ENCODE measurements at regions not wholly inside any gene's neighbourhood (a gene's known extent, or its start where the extent isn't known, plus 50 kb on each side); places are given as distances from the start of the nearest gene placed in this dataset.

- Mint-ChIP-seq H3K4me1 (peaks cover 12 to 42% (median 28%) of the 10 kb centered on the region in 7 donors), H3K36me3 (no peaks in the 10 kb centered on the region), H3K27me3 (peaks cover 0 to 57% (median 0%) of the 10 kb centered on the region in 5 donors), H3K4me3 (no peak overlapping the region), H3K27ac (no peak overlapping the region), H3K9me3 (peaks cover 0 to 2% (median 0%) of the 10 kb centered on the region in 11 donors)
- no peak overlapping the region for H3K27ac ChIP-seq (ENCODE audit: low read depth, low read length)
- no peaks in the 10 kb centered on the region for H3K9me3 ChIP-seq (ENCODE audit: control insufficient read depth in 2 of 3, low read length in 3 of 3)
- H3K4me1 ChIP-seq (ENCODE audit: control insufficient read depth in 2 of 2, insufficient read depth in 2 of 2, low read length in 2 of 2): peaks cover 17 to 20% of the 10 kb centered on the region in 2 donors
- ChIA-PET CTCF (no interaction called here), POLR2A (interaction anchor here (0.7 to 1.4 kb wide), 3 partner anchors 8 to 227 kb away, joined by 3 to 5 read pairs (median 3); no protein-coding TSS in a partner anchor)
- H3K36me3 ChIP-seq (ENCODE audit: control insufficient read depth in 2 of 3, insufficient read depth in 3 of 3, low read length in 3 of 3): no peaks in the 10 kb centered on the region
- no peak overlapping the region for H3K4me3 ChIP-seq (ENCODE audit: low read length)
- ATAC-seq: no peak
- peaks cover 0 to 9% of the 10 kb centered on the region in 2 donors for H3K27me3 ChIP-seq (ENCODE audit: control insufficient read depth in 2 of 2, insufficient read depth in 2 of 2, low read length in 2 of 2)
- intact Hi-C loops (cut with micrococcal nuclease): loop anchor here (5.0 to 10.0 kb wide), 3 partner anchors 145 to 708 kb away; partner anchors contain the start of gene TRIB2 (in 1 of the 2)
- DNase-seq: no peak
Measured at GRCh38 chr2:12006850-12007249, 260.4 kb downstream of the LPIN1 start.

DNA sequence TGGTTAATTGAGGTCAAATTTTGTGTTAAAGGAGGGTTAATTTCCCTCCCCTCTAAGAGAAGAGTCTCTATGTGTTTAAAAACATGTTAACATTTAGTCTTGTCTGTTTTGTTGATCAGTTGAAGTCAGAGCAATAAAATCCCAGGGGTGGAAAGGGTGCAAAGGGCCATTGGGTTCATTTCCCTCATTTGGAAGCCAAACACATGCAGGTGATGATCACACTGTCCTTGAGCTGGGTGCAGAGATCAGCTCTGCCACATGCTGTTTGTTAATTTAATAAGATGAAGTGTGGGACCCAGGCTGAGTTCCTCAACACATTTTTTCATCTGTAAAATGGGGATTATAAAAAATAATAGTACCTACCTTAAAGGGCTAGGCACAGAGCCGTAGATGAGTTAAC, 260.9 kb downstream of the LPIN1 start:
- Mint-ChIP-seq H3K9me3 (peaks cover 0 to 1% (median 0%) of the 10 kb centered on the region in 11 donors), H3K4me1 (peaks cover 11 to 38% (median 28%) of the 10 kb centered on the region in 7 donors), H3K27me3 (peaks cover 0 to 55% (median 0%) of the 10 kb centered on the region in 5 donors), H3K36me3 (no peaks in the 10 kb centered on the region), H3K4me3 (no peak overlapping the region), H3K27ac (peak overlapping the region in 1 of 9 donors; percentile 4)
- Histone ChIP-seq H3K4me3 (ENCODE audit: low read length) (no peak overlapping the region), H3K9me3 (ENCODE audit: control insufficient read depth in 2 of 3, low read length in 3 of 3) (no peaks in the 10 kb centered on the region), H3K27ac (ENCODE audit: low read depth, low read length) (no peak overlapping the region), H3K4me1 (ENCODE audit: control insufficient read depth in 2 of 2, insufficient read depth in 2 of 2, low read length in 2 of 2) (peaks cover 17 to 20% of the 10 kb centered on the region in 2 donors), H3K27me3 (ENCODE audit: control insufficient read depth in 2 of 2, insufficient read depth in 2 of 2, low read length in 2 of 2) (peaks cover 0 to 9% of the 10 kb centered on the region in 2 donors), H3K36me3 (ENCODE audit: control insufficient read depth in 2 of 3, insufficient read depth in 3 of 3, low read length in 3 of 3) (no peaks in the 10 kb centered on the region)
- intact Hi-C loops (cut with micrococcal nuclease): loop anchor here (5.0 to 10.0 kb wide), 3 partner anchors 145 to 708 kb away; partner anchors contain the start of gene TRIB2 (in 1 of the 2)
- ChIA-PET CTCF (no interaction called here), POLR2A (interaction anchor here (0.7 kb wide), 1 partner anchor 25 kb away, joined by 3 read pairs; no protein-coding TSS in a partner anchor)
- DNase-seq (no peak), ATAC-seq (no peak)

DNA sequence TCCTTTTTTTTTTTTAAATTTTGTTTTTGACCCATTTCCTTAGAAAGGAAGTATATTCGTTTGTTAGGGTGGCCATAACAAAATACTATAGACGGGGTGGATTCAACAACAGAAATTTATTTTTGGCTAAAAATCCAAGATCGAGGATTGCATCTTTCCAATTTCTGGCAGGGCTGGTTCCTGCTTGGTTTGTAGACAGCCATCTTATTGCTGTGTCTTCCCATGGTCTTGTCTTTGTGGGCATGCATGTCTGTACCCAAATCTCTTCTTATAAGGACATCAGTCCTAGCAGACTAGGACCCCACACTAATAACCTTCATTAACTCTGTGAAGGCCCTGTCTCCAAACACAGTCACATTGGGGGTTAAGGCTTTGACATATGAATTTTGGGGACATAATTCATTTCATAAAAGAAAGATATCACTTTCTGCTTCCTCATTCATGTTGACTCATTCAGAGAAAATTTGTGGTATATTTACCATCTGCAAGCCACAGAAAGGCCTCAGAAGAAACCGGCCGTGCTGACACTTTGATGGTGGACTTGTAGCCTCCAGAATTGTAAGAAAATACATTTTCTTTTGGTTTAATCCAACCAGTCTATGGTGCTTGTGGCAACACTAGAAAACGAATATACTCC, 262.1 kb downstream of the LPIN1 start:
- no peaks in the 10 kb centered on the region for H3K36me3 Mint-ChIP-seq
- DNase-seq (no peak), ATAC-seq (no peak)
- Histone ChIP-seq H3K4me1 (ENCODE audit: control insufficient read depth in 2 of 2, insufficient read depth in 2 of 2, low read length in 2 of 2) (peaks cover 17 to 20% of the 10 kb centered on the region in 2 donors), H3K27me3 (ENCODE audit: control insufficient read depth in 2 of 2, insufficient read depth in 2 of 2, low read length in 2 of 2) (peaks cover 0 to 5% of the 10 kb centered on the region in 2 donors), H3K27ac (ENCODE audit: low read depth, low read length) (no peak overlapping the region), H3K36me3 (ENCODE audit: control insufficient read depth in 2 of 3, insufficient read depth in 3 of 3, low read length in 3 of 3) (no peaks in the 10 kb centered on the region), H3K9me3 (ENCODE audit: control insufficient read depth in 2 of 3, low read length in 3 of 3) (no peaks in the 10 kb centered on the region), H3K4me3 (ENCODE audit: low read length) (no peak overlapping the region)
- peaks cover 12 to 37% (median 28%) of the 10 kb centered on the region in 7 donors for H3K4me1 Mint-ChIP-seq
- H3K9me3 Mint-ChIP-seq: peaks cover 0 to 2% (median 0%) of the 10 kb centered on the region in 11 donors
- H3K4me3 Mint-ChIP-seq: no peak overlapping the region
- CTCF ChIA-PET: interaction anchor here (0.6 kb wide), 1 partner anchor 23 kb away, joined by 4 read pairs; no protein-coding TSS in a partner anchor
- intact Hi-C loops (cut with micrococcal nuclease): loop anchor here (5.0 to 10.0 kb wide), 3 partner anchors 144 to 706 kb away; partner anchors contain the start of gene TRIB2 (in 1 of the 2)
- H3K27me3 Mint-ChIP-seq: peaks cover 0 to 50% (median 0%) of the 10 kb centered on the region in 5 donors
- POLR2A ChIA-PET: no interaction called here
- no peak overlapping the region for H3K27ac Mint-ChIP-seq

DNA sequence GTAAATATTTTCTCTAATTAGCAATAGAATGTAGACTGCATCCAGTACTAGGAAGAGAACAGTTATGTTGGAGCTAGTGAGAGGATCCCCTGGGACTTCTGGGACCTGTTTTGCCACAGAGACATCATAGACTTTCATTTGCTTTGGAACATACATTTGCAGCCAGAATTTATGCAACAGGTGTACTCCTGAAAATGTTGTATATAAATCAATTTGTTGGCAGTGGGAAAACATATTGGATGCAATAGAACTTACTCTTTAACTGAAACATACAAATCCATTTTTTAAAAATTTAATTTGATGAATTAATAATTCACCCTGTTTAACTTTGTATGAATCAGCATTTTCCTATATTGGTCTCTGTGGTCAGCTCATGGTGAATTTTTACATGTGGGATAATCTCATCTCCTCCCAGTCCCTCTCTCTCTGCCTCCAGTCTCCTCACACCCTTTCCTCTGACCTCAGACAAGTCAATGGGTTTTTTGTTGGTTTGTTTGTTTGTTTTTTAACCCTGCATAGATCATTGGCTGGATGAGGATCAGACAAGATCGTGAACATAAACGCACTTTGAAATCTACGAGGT, 263.0 kb downstream of the LPIN1 start:
- Mint-ChIP-seq H3K27me3 (peaks cover 0 to 52% (median 0%) of the 10 kb centered on the region in 5 donors), H3K27ac (peak overlapping the region in 1 of 9 donors; percentile 26), H3K36me3 (no peaks in the 10 kb centered on the region), H3K4me1 (peaks cover 10 to 38% (median 28%) of the 10 kb centered on the region in 7 donors), H3K9me3 (peaks cover 0 to 4% (median 0%) of the 10 kb centered on the region in 11 donors), H3K4me3 (no peak overlapping the region)
- Histone ChIP-seq H3K4me1 (ENCODE audit: control insufficient read depth in 2 of 2, insufficient read depth in 2 of 2, low read length in 2 of 2) (peaks cover 17 to 20% of the 10 kb centered on the region in 2 donors), H3K4me3 (ENCODE audit: low read length) (no peak overlapping the region), H3K27ac (ENCODE audit: low read depth, low read length) (no peak overlapping the region), H3K36me3 (ENCODE audit: control insufficient read depth in 2 of 3, insufficient read depth in 3 of 3, low read length in 3 of 3) (no peaks in the 10 kb centered on the region), H3K27me3 (ENCODE audit: control insufficient read depth in 2 of 2, insufficient read depth in 2 of 2, low read length in 2 of 2) (peaks cover 0 to 5% of the 10 kb centered on the region in 2 donors), H3K9me3 (ENCODE audit: control insufficient read depth in 2 of 3, low read length in 3 of 3) (no peaks in the 10 kb centered on the region)
- POLR2A ChIA-PET: no interaction called here
- DNase-seq: no peak
- no peak for ATAC-seq
- CTCF ChIA-PET: interaction anchor here (1.5 kb wide), 1 partner anchor 9 kb away, joined by 3 read pairs; no protein-coding TSS in a partner anchor
- intact Hi-C loops (cut with micrococcal nuclease): loop anchor here (5.0 to 10.0 kb wide), 3 partner anchors 143 to 705 kb away; partner anchors contain the start of gene TRIB2 (in 1 of the 2)

GRCh38 chr2:12010059-12010458, 263.6 kb downstream of the LPIN1 start:
- Mint-ChIP-seq H3K36me3 (no peaks in the 10 kb centered on the region), H3K27ac (no peak overlapping the region), H3K27me3 (peaks cover 0 to 50% (median 0%) of the 10 kb centered on the region in 5 donors), H3K9me3 (peaks cover 0 to 4% (median 0%) of the 10 kb centered on the region in 11 donors), H3K4me3 (no peak overlapping the region), H3K4me1 (peaks cover 10 to 31% (median 22%) of the 10 kb centered on the region in 7 donors)
- intact Hi-C loops (cut with micrococcal nuclease): no loop called here
- H3K27me3 ChIP-seq (ENCODE audit: control insufficient read depth in 2 of 2, insufficient read depth in 2 of 2, low read length in 2 of 2): peaks cover 0 to 5% of the 10 kb centered on the region in 2 donors
- H3K4me3 ChIP-seq (ENCODE audit: low read length): no peak overlapping the region
- ChIA-PET CTCF (interaction anchor here (0.6 to 1.5 kb wide), 2 partner anchors 10 to 491 kb away, joined by 3 to 4 read pairs; no protein-coding TSS in a partner anchor), POLR2A (interaction anchor here (0.7 to 0.8 kb wide), 2 partner anchors 11 to 706 kb away, joined by 3 read pairs; no protein-coding TSS in a partner anchor)
- no peak overlapping the region for H3K27ac ChIP-seq (ENCODE audit: low read depth, low read length)
- ATAC-seq (no peak), DNase-seq (no peak)
- no peaks in the 10 kb centered on the region for H3K36me3 ChIP-seq (ENCODE audit: control insufficient read depth in 2 of 3, insufficient read depth in 3 of 3, low read length in 3 of 3)
- H3K9me3 ChIP-seq (ENCODE audit: control insufficient read depth in 2 of 3, low read length in 3 of 3): no peaks in the 10 kb centered on the region
- H3K4me1 ChIP-seq (ENCODE audit: control insufficient read depth in 2 of 2, insufficient read depth in 2 of 2, low read length in 2 of 2): peaks cover 16 to 17% of the 10 kb centered on the region in 2 donors

GRCh38 chr2:12010779-12011178, 264.3 kb downstream of the LPIN1 start:
- CTCF ChIA-PET: no interaction called here

More at GRCh38 chr2:12010779-12011178, 264.3 kb downstream of the LPIN1 start:
- DNase-seq: no peak
- H3K4me3 ChIP-seq (ENCODE audit: low read length): no peak overlapping the region
- H3K9me3 Mint-ChIP-seq: peaks cover 0 to 4% (median 0%) of the 10 kb centered on the region in 11 donors
- no peaks in the 10 kb centered on the region for H3K36me3 Mint-ChIP-seq
- intact Hi-C loops (cut with micrococcal nuclease): no loop called here
- H3K9me3 ChIP-seq (ENCODE audit: control insufficient read depth in 2 of 3, low read length in 3 of 3): no peaks in the 10 kb centered on the region
- peaks cover 9 to 24% (median 15%) of the 10 kb centered on the region in 7 donors for H3K4me1 Mint-ChIP-seq
- POLR2A ChIA-PET: interaction anchor here (1.2 kb wide), 1 partner anchor 19 kb away, joined by 4 read pairs; no protein-coding TSS in a partner anchor
- H3K36me3 ChIP-seq (ENCODE audit: control insufficient read depth in 2 of 3, insufficient read depth in 3 of 3, low read length in 3 of 3): no peaks in the 10 kb centered on the region
- peaks cover 0 to 51% (median 0%) of the 10 kb centered on the region in 5 donors for H3K27me3 Mint-ChIP-seq
- H3K4me3 Mint-ChIP-seq: no peak overlapping the region
- H3K27ac Mint-ChIP-seq: no peak overlapping the region
- H3K27ac ChIP-seq (ENCODE audit: low read depth, low read length): no peak overlapping the region
- peaks cover 0 to 5% of the 10 kb centered on the region in 2 donors for H3K27me3 ChIP-seq (ENCODE audit: control insufficient read depth in 2 of 2, insufficient read depth in 2 of 2, low read length in 2 of 2)
- peaks cover 9 to 10% of the 10 kb centered on the region in 2 donors for H3K4me1 ChIP-seq (ENCODE audit: control insufficient read depth in 2 of 2, insufficient read depth in 2 of 2, low read length in 2 of 2)
- ATAC-seq: no peak

Measured in naive thymus-derived CD4-positive, alpha-beta T cell (primary cell).